Duodenal mucosa (tissue), 2 donors: ENCODE measurements at regions not wholly inside any gene's neighbourhood (a gene's known extent, or its start where the extent isn't known, plus 50 kb on each side); places are given as distances from the start of the nearest gene placed in this dataset.
"Not testable (repeated sequence)": the region's sequence is repeated elsewhere in the genome, so short reads cannot be mapped to it uniquely, and the experiment has no call there.

Experiments
- H3K27ac ChIP-seq: one replicate; pipeline ENCODE4 v1.7.0; 2013; ENCODE audit warnings: low read depth, low read length
- H3K27me3 ChIP-seq, 2 donors: one replicate each; pipeline ENCODE4 v1.7.0; 2013; ENCODE audit warnings: low read length in 2 of 2, control low read depth in 1 of 2; ENCODE audit not compliant: insufficient read depth in 2 of 2, control insufficient read depth in 1 of 2
- H3K36me3 ChIP-seq, 2 donors: one replicate each; pipeline ENCODE4 v1.7.0; 2013; ENCODE audit warnings: low read length in 2 of 2, control low read depth in 1 of 2; ENCODE audit not compliant: insufficient read depth in 2 of 2, control insufficient read depth in 1 of 2
- H3K4me1 ChIP-seq, 2 donors: one replicate each; pipeline ENCODE4 v1.7.0; 2013; ENCODE audit warnings: low read length in 2 of 2, control low read depth in 1 of 2; ENCODE audit not compliant: insufficient read depth in 2 of 2, control insufficient read depth in 1 of 2
- H3K4me3 ChIP-seq, 2 donors: one replicate each; pipeline ENCODE4 v1.7.0; 2013; ENCODE audit warnings: low read length in 2 of 2, low read depth in 1 of 2
- H3K9ac ChIP-seq, 2 donors: one replicate each; pipeline ENCODE4 v1.7.0; 2013; ENCODE audit warnings: low read length in 2 of 2, low read depth in 1 of 2
- H3K9me3 ChIP-seq, 2 donors: one replicate each; pipeline ENCODE4 v1.7.0; 2013; ENCODE audit warnings: low read length in 2 of 2, control low read depth in 1 of 2; ENCODE audit not compliant: control insufficient read depth in 1 of 2

- Histone ChIP-seq H3K4me1 (no peaks in the 10 kb centered on the region), H3K27ac (no peak overlapping the region), H3K27me3 (no peaks in the 10 kb centered on the region), H3K4me3 (no peak overlapping the region), H3K36me3 (no peaks in the 10 kb centered on the region), H3K9ac (no peak overlapping the region), H3K9me3 (peaks cover 11 to 12% of the 10 kb centered on the region in 2 donors)
Measured at GRCh38 chr4:79121875-79122358, 182.7 kb upstream of the PAQR3 start.

- Histone ChIP-seq H3K9me3 (peaks cover 11 to 12% of the 10 kb centered on the region in 2 donors), H3K4me1 (no peaks in the 10 kb centered on the region), H3K27ac (no peak overlapping the region), H3K36me3 (no peaks in the 10 kb centered on the region), H3K4me3 (no peak overlapping the region), H3K9ac (no peak overlapping the region), H3K27me3 (no peaks in the 10 kb centered on the region)
Measured at GRCh38 chr4:79121223-79121622, 182.0 kb upstream of the PAQR3 start.

- H3K36me3 ChIP-seq, H3K4me3 ChIP-seq, H3K27ac ChIP-seq, H3K27me3 ChIP-seq, H3K9ac ChIP-seq, H3K4me1 ChIP-seq: not testable (repeated sequence)
- peaks cover 7 to 11% of the 10 kb centered on the region in 2 donors for H3K9me3 ChIP-seq
Measured at GRCh38 chr4:79117051-79117450, 177.8 kb upstream of the PAQR3 start.

- Histone ChIP-seq H3K4me1 (no peaks in the 10 kb centered on the region), H3K9ac (no peak overlapping the region), H3K27me3 (no peaks in the 10 kb centered on the region), H3K9me3 (no peaks in the 10 kb centered on the region), H3K4me3 (no peak overlapping the region), H3K36me3 (no peaks in the 10 kb centered on the region), H3K27ac (no peak overlapping the region)
Measured at GRCh38 chr4:79107014-79107413, 167.8 kb upstream of the PAQR3 start.

GRCh38 chr4:79088946-79089691 lies 149.9 kb upstream of the PAQR3 start:
- Histone ChIP-seq H3K9ac (no peak overlapping the region), H3K9me3 (no peaks in the 10 kb centered on the region), H3K36me3 (no peaks in the 10 kb centered on the region), H3K4me1 (no peaks in the 10 kb centered on the region), H3K27me3 (no peaks in the 10 kb centered on the region), H3K27ac (no peak overlapping the region), H3K4me3 (no peak overlapping the region)

GRCh38 chr4:79087071-79087470 lies 147.8 kb upstream of the PAQR3 start:
- no peaks in the 10 kb centered on the region for H3K4me1 ChIP-seq
- H3K9me3 ChIP-seq: peaks cover 0 to 2% of the 10 kb centered on the region in 2 donors
- H3K27me3 ChIP-seq: no peaks in the 10 kb centered on the region
- H3K27ac ChIP-seq: no peak overlapping the region
- H3K9ac ChIP-seq: no peak overlapping the region
- H3K4me3 ChIP-seq: no peak overlapping the region
- H3K36me3 ChIP-seq: no peaks in the 10 kb centered on the region

GRCh38 chr4:79083406-79084010 lies 144.3 kb upstream of the PAQR3 start:
- H3K36me3 ChIP-seq: no peaks in the 10 kb centered on the region
- no peaks in the 10 kb centered on the region for H3K27me3 ChIP-seq
- H3K9me3 ChIP-seq: peaks cover 0 to 2% of the 10 kb centered on the region in 2 donors
- no peak overlapping the region for H3K4me3 ChIP-seq
- no peaks in the 10 kb centered on the region for H3K4me1 ChIP-seq
- no peak overlapping the region for H3K27ac ChIP-seq
- no peak overlapping the region for H3K9ac ChIP-seq

GRCh38 chr4:79082997-79083396 lies 143.8 kb upstream of the PAQR3 start:
- Histone ChIP-seq H3K4me1 (no peaks in the 10 kb centered on the region), H3K9ac (no peak overlapping the region), H3K36me3 (no peaks in the 10 kb centered on the region), H3K4me3 (no peak overlapping the region), H3K27me3 (no peaks in the 10 kb centered on the region), H3K9me3 (peaks cover 0 to 2% of the 10 kb centered on the region in 2 donors), H3K27ac (no peak overlapping the region)

GRCh38 chr4:79081973-79082372 lies 142.7 kb upstream of the PAQR3 start:
- Histone ChIP-seq H3K9ac (no peak overlapping the region), H3K4me3 (no peak overlapping the region), H3K36me3 (no peaks in the 10 kb centered on the region), H3K27me3 (no peaks in the 10 kb centered on the region), H3K4me1 (no peaks in the 10 kb centered on the region), H3K9me3 (peaks cover 0 to 2% of the 10 kb centered on the region in 2 donors), H3K27ac (no peak overlapping the region)

- no peaks in the 10 kb centered on the region for H3K27me3 ChIP-seq
- no peaks in the 10 kb centered on the region for H3K36me3 ChIP-seq
- H3K27ac ChIP-seq: no peak overlapping the region
- no peak overlapping the region for H3K9ac ChIP-seq
- no peak overlapping the region for H3K4me3 ChIP-seq
- H3K4me1 ChIP-seq: no peaks in the 10 kb centered on the region
- H3K9me3 ChIP-seq: peaks cover 0 to 4% of the 10 kb centered on the region in 2 donors
Measured at GRCh38 chr4:79078339-79078738, 139.1 kb upstream of the PAQR3 start.
